Left kidney (tissue), 1 donor: ENCODE measurements at regions not wholly inside any gene's neighbourhood (a gene's known extent, or its start where the extent isn't known, plus 50 kb on each side); places are given as distances from the start of the nearest gene placed in this dataset.

Experiments
- DNase-seq: peaks from one replicate; pipeline ENCODE4 v3.0.0-alpha.2; 2013

DNA sequence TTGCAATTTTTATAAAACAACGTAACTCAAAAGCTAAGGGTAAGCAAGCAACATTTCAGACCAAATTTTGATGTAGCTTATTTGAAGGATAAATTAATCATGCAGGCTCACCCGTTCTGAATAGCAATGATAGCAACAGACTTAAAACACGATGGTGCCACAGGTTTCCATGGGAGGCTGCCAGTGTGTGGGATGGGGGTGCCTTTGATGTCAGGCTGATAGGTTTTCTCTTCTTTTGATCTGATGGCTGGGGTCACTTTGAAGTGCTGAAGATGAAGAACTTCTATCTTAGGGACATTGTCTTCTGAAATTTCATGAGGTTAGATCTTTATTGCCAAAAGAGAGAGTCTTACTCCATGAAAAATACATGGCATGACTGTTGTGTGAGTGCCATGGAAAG lies 206.8 kb downstream of the LPIN1 start:
- DNase-seq = no peak

GRCh38 chr2:11955314-11955713 lies 208.9 kb downstream of the LPIN1 start:
- no peak for DNase-seq

DNA sequence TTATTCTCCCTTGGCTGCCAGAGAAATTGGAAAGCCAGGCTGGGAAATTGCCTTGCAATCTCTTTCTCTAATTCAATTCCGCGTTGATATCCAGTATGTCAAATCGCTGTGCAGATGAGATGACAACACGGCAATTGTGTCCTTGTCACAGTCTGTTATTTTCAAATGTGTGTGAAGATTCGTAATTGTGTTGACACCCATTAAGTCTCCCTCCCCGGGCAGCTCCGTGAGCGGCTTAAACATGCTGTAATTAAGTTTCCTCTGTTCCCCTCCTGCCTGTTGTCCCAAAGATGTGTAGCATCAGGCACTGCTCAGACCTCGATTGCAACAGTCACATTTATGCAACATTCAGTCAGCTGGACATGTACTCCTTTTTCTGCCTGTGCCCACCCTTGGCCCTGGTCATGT lies 209.5 kb downstream of the LPIN1 start:
- DNase-seq = no peak

- DNase-seq = peak; percentile 86
Observed at GRCh38 chr2:11962707-11963328, 216.4 kb downstream of the LPIN1 start.

GRCh38 chr2:11963966-11964365 lies 217.5 kb downstream of the LPIN1 start:
- no peak for DNase-seq

DNA sequence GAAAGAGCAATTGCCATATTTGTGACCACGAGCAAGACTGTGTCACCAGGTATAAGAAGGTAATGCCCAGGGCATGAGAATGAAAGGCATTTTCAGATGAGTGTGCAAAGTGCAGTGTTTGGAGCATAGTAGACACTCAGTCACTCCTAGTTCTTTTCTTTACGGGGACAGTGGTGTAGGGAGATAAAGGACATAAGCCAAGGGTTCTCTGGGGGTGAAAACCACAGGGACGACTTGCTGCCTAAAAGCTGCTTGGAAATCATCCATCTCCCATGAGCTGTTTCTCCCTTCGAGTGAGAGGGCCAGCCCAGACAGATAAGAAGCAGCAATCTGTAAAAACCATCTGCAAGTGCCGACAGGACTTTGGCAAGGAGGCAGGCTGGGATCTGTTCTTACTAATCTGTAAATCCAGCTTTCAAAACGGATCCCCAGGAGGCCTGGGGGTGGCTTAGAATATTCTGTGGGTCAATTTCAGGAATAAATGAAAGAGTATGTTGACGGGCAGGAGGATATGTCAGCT lies 221.6 kb downstream of the LPIN1 start:
- DNase-seq = no peak

GRCh38 chr2:11968521-11968920 lies 222.1 kb downstream of the LPIN1 start:
- DNase-seq = no peak

DNA sequence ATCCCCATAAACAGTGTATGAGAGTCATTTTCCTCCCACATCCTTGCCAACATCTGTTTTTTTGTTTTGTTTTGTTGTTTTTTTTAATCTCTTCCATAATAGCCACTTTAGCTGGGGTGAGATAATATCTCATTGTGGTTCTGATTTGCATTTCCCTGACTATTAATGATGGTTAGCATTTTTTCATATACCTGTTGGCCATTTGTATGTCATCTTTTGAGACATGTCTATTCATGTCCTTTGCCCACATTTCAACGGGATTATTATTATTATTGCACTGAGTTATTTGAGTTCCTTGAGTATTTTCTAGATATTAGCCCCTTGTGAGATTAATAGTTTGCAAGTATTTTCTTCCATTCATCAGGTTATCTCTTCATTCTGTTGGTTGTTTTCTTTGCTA lies 223.3 kb downstream of the LPIN1 start:
- DNase-seq = no peak

DNA sequence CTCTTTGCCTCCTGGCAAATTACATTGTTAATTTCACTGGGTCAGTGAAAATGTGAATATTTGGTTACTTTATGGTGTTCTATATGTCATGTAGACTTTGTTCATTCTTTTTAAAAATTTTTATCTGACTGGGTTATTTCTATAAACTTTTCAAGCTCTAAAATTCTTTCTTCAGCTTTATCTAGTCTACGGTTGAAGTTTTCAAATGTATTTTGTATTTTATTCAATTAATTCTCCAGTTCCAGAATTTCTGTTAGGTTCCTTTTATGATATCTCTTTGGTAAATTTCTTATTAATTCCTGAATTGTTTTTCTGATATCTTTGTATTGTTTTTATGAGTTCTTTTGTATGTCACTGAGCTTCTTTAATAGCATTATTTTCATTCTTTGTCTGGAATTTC lies 228.1 kb downstream of the LPIN1 start:
- no peak for DNase-seq

DNA sequence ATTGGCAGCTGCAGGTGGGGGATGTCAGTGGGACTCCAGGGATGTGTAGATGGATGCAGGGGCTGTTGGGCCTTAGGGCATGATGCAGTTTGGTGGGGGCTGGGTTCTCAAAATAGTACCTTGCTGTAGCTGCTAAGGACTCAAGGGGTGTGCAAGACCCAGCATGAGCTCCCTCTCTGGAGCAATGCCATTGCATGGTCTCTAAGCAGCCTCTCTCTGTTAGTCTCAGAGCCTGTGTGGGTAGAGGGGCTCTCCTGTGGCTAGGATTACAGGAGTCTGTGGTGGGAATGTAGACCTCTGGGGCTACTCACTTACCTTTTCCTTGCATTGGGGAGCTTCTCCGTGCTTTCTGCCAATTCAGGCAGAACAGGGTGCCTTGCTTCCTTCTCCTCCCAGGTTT lies 228.9 kb downstream of the LPIN1 start:
- DNase-seq = no peak

- no peak for DNase-seq
Observed at GRCh38 chr2:11976073-11976472, 229.6 kb downstream of the LPIN1 start.

DNA sequence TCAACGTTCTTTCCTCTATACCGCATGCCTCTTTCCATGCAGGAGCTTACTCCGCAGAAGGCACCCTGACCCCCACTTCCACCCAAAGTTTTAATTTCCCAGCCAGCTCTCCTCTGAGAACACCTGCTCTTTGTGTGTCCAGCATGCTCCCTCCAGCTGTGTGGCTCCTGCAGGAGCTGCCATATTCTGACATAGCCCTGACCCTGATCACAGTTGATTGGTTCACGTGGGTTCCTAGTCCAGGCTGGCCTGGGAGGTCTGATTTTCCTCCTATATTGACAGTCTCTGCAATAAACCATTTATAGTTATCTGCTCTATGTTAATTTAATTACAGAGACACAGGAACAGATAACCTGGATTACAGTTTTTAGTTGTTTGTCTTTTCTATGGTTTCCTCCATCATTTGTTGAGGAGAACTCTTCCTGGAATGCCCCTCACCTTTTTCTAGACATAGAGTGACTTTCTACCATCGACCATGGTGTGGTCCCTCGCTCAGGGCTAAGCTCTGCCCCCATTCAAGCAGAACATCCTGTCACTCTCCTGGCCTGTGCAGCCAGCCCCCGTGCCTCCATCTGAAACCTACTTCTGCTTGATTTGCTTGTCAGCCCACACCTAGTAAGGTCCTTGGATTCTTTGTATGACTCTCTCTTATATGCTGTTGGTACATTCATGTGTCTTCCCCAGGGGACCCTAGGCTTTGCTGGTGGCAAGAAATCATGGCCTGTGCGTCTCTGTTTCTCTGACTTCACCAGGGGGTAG lies 231.5 kb downstream of the LPIN1 start:
- no peak for DNase-seq

DNA sequence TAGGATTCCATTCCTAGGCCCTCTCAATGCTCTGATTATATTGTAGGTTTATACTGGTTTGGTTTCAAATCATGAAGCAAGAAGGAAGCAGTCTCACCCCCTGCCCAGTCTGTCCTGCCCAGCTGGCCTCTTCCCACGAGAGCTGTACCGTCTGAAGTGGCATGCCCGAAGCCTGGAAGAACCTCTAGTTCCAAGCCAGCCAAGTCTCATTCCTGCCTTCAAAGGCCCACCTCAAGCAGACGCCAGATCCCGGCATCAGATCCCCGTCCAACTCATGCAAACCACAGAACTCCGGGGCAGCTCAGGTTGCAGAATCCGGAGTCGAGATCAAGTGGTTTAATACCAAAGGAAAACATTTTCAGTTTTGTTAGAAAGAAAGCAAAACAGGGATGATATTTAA lies 234.4 kb downstream of the LPIN1 start:
- DNase-seq = no peak

DNA sequence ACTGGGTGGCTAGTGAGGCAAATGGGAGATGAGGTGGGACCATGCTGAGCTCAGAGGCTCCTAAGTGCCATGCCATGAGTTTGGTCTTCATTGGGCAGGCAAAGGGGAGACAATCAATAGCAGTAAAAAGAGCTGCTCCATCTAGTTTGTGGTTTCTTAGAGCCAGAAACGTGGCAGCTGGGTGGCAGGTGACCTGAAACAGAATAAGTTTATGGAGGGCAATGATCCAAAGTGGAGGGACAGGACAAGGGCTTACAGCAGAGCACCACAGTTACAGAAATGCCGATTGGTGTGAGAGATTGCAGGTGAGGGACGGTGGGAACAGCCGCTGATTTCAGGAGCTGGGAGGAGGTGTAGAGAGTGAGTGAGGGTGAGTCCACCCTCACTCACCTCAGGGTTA lies 237.0 kb downstream of the LPIN1 start:
- DNase-seq = no peak

DNA sequence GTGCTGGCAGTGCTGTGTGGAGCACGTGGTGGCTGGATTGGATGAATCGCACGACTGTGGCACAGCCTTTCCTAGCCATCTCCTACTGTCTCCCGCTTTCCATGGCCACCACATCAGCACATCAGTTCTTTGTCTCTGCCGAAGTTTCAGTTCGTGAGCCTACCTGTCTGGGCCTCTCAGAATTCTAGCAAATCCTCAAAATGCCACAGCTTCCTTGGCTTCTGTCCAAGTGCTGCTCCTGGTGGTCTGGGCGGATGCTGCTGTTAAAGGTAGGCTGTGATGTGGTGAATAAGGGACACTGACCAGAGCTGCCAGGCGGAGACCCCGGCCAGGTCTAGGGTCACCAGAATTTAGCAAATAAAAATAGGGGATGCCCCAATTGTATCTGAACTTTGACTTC lies 237.4 kb downstream of the LPIN1 start:
- DNase-seq = no peak

GRCh38 chr2:11984316-11985158 lies 238.1 kb downstream of the LPIN1 start:
- DNase-seq = no peak

DNA sequence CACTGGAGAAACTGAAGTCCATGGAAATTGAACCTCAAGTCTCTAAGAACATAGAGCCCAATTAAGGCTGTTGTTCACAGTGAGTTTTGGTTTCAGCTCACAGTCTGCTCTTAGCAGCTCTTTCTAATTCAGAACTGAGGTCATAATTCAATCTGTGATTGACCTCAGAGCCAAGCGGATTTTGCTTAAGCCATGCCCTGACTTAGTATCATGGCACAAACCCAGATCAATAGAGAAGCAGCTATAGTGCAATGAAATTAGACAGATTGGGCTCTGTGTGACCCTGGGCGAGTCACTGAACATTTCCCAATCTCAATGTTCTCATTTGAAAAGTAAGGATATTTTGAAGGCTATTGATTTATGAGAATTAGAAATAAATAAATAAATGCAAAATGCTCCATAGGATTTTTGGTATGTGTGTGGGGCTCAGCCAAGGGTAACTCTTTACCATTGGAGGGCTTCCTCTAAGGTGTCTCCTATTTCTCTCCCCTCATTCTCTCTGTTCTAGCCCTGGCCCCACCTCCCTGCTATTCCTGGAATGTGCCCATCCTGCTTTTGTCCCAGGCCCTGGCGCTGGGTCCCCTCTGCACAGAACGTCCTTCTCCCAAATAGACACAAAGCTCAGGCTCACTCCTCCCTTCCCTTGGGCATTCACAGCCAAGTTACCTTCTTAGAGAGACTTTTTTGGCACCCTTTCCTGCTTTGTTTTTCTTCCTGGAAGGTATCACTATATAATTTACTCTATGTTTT lies 239.6 kb downstream of the LPIN1 start:
- DNase-seq = no peak

DNA sequence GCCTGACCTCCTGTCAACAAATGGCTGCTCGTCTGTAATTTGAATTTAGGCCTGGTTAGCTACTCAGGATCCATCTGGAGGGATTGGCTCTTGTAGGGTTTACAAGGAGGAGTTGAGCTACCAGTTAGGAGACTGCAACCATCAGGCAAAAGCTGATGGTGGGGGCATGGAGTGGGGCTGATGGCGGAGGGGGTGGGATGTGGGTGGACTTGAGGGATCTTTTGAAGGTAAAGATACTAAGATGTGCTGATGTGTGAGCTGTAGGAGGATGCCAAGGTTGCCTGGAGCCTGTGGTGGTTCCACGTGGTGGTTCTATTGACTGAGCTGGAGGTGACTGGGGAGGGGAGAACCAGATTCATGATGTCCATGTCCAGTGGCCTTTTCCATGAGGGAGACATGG lies 240.7 kb downstream of the LPIN1 start:
- DNase-seq = no peak

DNA sequence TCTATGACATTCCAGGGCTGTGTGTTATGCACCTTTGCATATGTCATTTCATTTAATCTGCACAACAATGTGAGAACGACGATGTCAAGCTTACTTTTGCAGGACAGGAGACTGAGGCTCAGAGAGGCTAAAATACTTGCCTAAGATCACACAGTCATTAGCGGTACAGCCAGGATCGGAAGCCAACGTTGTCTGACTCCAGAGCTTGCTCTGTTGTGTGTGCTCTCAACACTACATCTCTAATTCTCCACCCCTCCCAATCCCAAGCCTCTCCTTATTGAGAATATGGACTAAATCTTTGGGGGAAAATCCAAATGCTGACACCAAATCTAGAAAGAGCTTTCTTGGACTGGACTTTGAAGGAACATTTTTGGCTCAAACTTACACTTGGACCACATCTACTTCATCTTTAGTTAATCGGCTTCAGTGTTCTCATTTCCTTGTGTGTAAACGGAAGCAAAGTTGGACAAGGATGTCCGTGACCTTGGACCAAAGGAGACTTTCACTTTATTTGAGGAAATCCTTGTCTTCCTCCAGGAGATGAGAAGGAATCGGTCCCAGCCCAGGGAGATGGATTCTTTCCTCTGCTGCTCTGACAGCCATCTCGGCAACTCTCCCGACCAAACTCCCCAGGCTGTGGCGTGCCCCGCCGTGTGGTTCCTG lies 242.4 kb downstream of the LPIN1 start:
- no peak for DNase-seq

GRCh38 chr2:11989354-11989703 lies 242.9 kb downstream of the LPIN1 start:
- DNase-seq = no peak

DNA sequence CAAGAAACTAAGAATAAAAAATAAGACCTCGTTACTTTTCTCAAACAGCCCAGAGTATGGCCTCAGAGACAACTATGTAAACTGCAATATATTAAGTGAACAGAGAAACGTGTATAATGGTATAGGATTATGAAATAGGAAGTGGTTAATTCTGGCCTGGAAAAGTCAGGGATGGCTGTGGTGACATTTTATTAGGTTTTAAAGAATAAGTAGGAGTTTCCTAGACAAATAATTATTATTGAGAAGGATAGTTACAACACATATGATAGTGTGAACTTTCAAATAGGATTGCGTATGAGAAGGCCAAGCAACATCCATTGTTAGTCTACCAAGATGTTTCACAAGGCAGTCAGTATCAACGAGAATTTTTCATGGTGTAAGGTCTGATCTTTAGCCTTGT lies 244.1 kb downstream of the LPIN1 start:
- DNase-seq = no peak

DNA sequence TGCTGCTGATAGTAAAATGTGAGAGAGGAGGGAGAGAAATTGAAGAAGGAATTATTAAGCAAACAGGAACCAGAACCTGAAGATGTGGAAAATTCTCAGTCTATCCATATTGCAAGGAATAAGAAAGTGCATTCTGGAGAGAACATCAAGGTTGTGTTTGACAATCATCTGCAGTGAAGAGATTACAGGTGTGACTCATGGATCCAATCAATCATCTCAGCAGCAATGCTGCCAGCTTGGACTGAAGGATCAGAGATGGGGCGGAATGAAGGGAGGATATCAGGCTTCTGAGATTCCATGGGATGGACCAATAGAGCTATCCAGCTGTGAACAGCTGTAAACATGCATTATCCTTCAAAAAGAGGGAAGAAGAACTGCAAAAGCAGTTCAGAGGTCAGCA lies 247.3 kb downstream of the LPIN1 start:
- no peak for DNase-seq
